ENCODE measurements at regions not wholly inside any gene's neighbourhood (a gene's known extent, or its start where the extent isn't known, plus 50 kb on each side); places are given as distances from the start of the nearest gene placed in this dataset.

DNA sequence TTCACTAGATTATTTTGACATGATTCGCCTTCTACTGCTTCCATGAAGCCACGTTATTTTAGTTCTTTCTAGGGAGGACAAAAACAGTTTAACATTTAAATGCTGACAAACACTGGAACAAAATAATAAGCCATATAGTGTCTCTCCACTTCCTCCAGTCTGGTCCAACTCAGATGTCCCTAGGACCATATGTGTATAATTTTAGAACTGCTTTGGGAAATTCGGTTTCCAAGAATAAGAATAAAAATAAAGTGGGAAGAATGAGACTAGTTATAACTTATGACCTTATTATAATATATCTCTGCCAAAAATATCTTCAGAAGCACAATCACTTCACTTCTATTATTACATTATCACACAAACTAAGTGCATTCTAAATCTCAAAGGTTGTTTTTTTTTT is 164.4 kb upstream of the POF1B start:
- TF ChIP-seq, protein P1, sequence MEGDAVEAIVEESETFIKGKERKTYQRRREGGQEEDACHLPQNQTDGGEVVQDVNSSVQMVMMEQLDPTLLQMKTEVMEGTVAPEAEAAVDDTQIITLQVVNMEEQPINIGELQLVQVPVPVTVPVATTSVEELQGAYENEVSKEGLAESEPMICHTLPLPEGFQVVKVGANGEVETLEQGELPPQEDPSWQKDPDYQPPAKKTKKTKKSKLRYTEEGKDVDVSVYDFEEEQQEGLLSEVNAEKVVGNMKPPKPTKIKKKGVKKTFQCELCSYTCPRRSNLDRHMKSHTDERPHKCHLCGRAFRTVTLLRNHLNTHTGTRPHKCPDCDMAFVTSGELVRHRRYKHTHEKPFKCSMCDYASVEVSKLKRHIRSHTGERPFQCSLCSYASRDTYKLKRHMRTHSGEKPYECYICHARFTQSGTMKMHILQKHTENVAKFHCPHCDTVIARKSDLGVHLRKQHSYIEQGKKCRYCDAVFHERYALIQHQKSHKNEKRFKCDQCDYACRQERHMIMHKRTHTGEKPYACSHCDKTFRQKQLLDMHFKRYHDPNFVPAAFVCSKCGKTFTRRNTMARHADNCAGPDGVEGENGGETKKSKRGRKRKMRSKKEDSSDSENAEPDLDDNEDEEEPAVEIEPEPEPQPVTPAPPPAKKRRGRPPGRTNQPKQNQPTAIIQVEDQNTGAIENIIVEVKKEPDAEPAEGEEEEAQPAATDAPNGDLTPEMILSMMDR (conservative IDR thresholded peaks at IDR 0.05 in 1 of 2, IDR thresholded peaks at IDR 0.05 in 1 of 2; ENCODE audit: extremely low read depth in 1 of 2, insufficient read depth in 1 of 2, low read depth in 1 of 2, low read length in 2 of 2) = no peak
- no peak for TF ChIP-seq EZH2 (IDR thresholded peaks at IDR 0.05; ENCODE audit: borderline replicate concordance, low read length)
